Skeletal muscle cell (primary cell): ENCODE measurements at regions not wholly inside any gene's neighbourhood (a gene's known extent, or its start where the extent isn't known, plus 50 kb on each side); places are given as distances from the start of the nearest gene placed in this dataset.
"Not testable (repeated sequence)": the region's sequence is repeated elsewhere in the genome, so short reads cannot be mapped to it uniquely, and the experiment has no call there.

ENCODE experiments used
- DNase-seq: peaks from one replicate; pipeline ENCODE4 v3.0.0-alpha.2; 2010; ENCODE audit warnings: low read depth
- H3K4me3 ChIP-seq: 2 replicates; pipeline ENCODE4 v1.5.1; 2011; ENCODE audit warnings: low read depth, mild to moderate bottlenecking, control low read depth, low read length, moderate library complexity

DNA sequence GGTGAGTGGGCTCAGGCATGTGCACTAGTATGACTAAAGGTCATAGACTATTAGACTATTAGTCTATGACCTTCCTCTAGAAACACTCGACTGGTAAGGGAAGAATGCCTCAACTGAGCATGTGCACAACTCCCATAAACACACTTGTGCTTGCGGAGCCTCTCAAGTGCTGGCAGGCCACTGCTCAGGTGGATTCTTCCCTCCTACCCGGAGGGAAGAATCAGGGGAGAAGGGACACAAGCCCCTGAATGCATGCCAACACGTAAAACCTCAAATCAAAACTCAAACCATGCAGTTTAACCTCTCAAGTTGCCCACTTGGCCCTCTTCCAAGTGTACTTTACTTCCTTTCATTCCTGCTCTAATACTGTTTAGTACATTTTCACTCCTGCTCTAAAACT, 287.6 kb upstream of the SGCG start:
- no peak for DNase-seq
- H3K4me3 ChIP-seq: no peak overlapping the region

- DNase-seq: no peak
- no peak overlapping the region for H3K4me3 ChIP-seq
Observed at GRCh38 chr13:22893777-22894176, 287.0 kb upstream of the SGCG start.

GRCh38 chr13:22897571-22898314, 283.0 kb upstream of the SGCG start:
- no peak overlapping the region for H3K4me3 ChIP-seq
- DNase-seq: no peak

DNA sequence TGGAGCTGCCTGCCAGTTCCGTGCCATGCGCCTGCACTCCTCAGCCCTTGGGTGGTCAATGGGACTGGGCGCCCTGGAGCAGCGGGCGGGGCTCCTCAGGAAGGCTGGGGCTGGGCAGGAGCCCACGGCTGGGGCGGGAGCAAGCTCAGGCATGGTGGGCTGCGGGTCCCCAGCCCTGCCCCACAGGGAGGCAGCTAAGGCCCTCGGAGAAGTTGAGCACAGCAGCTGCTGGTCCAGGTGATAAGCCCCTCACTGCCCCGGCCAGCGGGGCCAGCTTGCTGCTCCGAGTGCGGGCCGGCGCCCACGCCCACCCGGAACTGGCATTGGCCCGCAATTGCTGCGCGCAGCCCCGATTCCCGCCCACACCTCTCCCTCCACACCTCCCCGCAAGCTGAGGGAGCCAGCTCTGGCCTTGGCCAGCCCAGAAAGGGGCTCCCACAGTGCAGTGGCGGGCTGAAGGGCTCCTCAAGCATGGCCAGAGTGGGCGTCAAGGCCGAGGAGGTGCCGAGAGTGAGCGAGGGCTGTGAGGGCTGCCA, 280.3 kb upstream of the SGCG start:
- H3K4me3 ChIP-seq, DNase-seq: not testable (repeated sequence)

- DNase-seq: no peak
- H3K4me3 ChIP-seq: no peak overlapping the region
Observed at GRCh38 chr13:22903301-22903700, 277.5 kb upstream of the SGCG start.

- H3K4me3 ChIP-seq: no peak overlapping the region
- no peak for DNase-seq
Observed at GRCh38 chr13:22903925-22904324, 276.9 kb upstream of the SGCG start.

DNA sequence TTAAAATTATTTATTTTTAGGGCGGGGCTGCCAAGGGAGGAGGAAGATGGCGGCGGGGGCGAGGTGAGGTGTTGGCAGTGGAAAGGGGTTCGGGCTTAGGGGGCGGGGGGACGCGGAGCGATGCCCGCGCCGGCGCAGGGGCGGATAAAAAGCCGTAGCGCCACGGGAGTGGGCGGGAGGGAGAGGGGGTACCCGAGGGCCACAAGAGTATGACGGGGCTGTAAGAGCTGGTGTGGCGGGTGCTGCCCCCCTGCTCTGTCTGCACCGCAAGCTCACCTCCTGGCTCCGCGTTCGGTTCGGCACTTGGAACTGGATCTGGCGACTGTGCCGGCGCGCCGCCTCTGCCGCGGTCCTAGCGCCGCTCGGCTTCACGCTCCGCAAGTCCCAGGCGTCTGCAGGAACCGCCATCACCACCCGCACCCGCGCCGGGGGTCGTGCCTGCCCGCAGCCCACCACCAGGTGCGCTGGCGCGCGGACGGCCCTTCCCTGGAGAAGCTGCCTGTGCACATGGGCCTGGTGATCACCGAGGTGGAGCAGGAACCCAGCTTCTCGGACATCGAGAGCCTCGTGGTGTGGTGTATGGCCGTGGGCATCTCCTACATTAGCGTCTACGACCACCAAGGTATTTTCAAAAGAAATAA, 265.2 kb upstream of the SGCG start:
- peak overlapping the region; percentile 66 for H3K4me3 ChIP-seq
- DNase-seq: no peak

- not testable (repeated sequence) for DNase-seq
- peak overlapping the region; percentile 66 for H3K4me3 ChIP-seq
Observed at GRCh38 chr13:22916276-22916675, 264.5 kb upstream of the SGCG start.

DNA sequence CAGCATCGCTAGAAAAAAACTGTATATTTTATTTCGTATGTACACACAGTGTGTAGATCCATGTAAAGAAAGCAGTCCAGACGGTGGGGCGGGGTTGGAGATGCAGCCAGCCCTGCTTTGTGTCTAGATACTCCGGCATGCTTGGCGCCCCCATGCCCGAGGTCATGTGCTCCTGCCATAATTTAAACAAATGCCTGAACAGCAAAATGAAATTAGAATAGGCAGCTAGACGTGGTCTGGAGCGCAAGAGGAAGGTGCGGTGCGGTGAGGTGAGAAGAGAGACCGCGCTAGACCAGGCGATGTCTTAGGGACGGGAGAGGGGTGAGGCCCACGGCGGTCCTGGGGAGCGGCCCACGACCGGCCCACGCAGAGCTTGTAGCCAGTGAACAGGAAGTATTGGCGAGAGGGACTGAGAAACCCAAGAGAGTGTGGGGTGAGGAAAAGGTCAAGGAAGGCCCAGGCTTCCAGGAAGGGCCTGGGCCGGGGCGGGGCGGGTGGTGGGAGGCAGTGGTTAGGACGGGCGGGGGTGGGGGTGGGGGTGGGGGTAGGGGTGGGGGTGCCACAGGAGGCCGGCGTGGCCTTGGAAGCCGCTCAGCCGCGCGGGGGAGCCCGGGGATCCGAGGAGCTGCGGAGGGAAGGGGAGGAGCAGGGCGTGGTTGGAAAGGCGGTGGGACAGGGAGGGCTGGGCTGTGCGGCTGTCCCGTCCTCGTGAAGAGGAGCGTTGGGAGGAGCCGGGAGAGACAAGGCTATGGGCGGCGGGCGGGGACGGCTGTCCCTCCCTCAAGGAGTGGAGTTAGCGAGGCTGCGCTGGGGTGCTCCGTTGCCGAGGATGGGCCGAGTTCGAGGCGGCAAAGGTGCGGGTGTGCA, 254.7 kb upstream of the SGCG start:
- H3K4me3 ChIP-seq: peak overlapping the region; percentile 32
- DNase-seq: no peak

- no peak for DNase-seq
- H3K4me3 ChIP-seq: peak overlapping the region; percentile 32
Observed at GRCh38 chr13:22926748-22927400, 253.9 kb upstream of the SGCG start.

DNA sequence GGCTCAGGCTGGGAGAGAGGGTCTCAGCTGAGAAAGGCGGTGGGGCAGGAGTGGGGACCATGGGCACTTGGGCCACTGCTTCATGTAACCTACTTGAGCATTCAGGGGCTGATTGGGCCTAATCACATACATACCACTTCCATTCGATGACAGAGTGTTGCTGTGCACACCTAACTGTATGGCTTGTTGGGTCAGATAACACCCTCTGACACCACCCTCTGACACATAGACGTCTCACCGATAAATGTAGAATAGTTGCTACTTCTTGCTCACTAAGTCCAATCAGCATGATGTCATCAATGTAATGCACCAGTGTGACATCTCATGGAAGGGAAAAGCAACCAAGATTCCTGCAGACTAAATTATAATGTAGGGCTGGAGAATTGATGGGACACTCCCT, 252.9 kb upstream of the SGCG start:
- H3K4me3 ChIP-seq, DNase-seq: not testable (repeated sequence)

DNA sequence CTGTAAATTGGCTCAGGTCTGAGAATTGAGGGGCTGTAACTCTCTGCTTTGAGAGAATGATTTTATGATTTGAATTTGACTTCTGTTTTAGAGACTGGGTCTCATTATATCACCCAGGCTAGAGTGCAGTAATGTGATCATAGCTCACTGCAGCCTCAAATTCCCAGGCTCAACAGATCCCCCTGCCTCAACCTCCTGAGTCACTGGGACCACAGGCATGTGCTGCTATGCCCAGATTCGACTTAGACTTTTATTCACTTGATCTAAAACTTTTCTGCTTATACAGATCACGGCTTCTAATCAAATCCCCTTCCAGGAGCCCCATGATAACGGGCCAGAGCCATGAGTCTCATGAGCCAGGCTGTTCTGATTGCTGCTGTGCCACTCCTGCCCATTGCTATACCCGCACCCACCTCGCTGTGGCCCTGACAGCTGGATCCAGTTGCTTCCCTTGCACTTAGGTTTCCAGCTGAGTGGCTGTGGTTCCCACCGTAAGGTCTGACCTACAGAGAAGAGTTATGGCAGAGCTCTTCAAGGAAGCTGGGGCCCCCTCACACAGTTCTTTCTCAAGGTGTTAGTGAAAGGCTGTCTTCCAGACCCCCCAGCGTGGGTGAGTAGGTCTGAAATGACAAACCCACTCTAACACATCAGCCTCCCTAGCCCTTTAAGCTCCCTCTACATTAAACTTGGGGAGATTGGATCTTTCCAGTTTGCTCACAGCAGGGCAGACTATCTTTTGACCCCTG, 251.2 kb upstream of the SGCG start:
- DNase-seq: no peak
- H3K4me3 ChIP-seq: no peak overlapping the region

- H3K4me3 ChIP-seq: no peak overlapping the region
- DNase-seq: no peak
Observed at GRCh38 chr13:22931576-22931975, 249.2 kb upstream of the SGCG start.

DNA sequence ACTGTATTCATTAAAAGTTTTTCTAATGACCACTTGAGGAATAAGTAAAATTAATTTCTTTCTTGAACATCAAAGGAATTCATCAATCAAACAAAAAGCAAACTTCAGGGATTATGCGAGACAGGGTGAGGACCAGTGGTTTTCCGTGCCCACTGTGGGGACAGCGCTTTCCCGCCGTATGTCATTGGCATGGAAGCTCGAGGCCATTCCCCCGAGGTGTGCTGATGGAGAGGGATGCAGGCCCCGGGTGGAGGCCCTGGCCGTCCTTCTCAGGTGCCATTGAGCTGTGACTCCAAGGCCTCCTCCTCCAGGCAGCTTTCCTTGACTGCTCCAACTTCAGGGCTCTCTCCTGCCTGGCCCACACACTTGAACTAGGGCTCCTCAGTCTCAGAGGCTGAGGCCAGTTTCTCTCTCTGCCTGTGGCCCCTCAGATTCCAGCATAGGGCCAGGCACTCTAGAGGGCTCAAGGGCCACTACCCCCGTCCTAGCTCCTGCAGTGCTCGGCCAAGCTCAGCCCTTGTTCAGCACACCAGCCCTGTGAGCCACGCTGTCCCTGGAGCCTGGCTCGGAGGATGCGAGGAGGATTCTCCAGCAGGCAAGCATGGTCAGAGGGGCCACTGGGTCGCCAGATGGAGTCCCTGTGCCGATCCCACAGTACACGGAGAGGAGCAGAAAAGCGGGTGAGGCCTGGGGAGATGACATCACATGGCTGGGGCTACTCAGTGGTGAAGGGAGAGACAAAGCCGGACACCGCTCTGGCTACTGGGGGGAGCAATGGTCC, 248.0 kb upstream of the SGCG start:
- not testable (repeated sequence) for DNase-seq, H3K4me3 ChIP-seq

- no peak for DNase-seq
- H3K4me3 ChIP-seq: no peak overlapping the region
Observed at GRCh38 chr13:22933571-22934181, 247.1 kb upstream of the SGCG start.

GRCh38 chr13:22934744-22935523, 245.8 kb upstream of the SGCG start:
- no peak overlapping the region for H3K4me3 ChIP-seq
- DNase-seq: no peak

DNA sequence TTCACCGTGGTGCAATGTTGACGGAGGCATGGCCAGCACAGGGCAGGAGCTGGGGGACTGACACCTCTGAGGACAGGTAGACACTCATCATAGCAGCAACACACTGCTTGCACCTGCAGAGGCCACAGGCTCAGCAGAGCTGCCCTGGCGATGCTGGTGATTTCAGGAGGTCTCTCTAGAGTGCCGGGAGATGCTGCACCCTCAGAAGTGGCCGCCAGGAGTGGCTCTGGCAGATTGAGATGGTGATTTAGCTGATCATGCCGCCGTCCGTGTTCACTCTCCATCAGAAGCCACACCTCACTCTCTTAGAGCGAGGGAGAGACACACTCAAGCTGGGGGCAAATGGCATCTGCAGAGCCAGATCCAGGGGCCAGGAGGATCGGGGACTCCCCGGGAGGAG, 244.6 kb upstream of the SGCG start:
- DNase-seq: no peak
- H3K4me3 ChIP-seq: no peak overlapping the region
